HL-60 (cell line): ENCODE measurements at regions not wholly inside any gene's neighbourhood (a gene's known extent, or its start where the extent isn't known, plus 50 kb on each side); places are given as distances from the start of the nearest gene placed in this dataset.

Experiments
- DNase-seq, 2 experiments: peaks; one replicate each; pipeline ENCODE4 v3.0.0-alpha.2; 2010 to 2020; ENCODE audit warnings: low read depth in 1 of 2, low spot score in 1 of 2
- H3K27ac ChIP-seq: fragments of 250-450 bp; sonication (Bioruptor Pico); replicated peaks from 2 replicates; pipeline ENCODE4 v1.5.1; 2020; ENCODE audit warnings: mild to moderate bottlenecking, moderate library complexity
- H3K27me3 ChIP-seq: fragments of 250-450 bp; sonication (Bioruptor Pico); 2 replicates; pipeline ENCODE4 v1.5.1; 2021; ENCODE audit warnings: mild to moderate bottlenecking, moderate library complexity; ENCODE audit not compliant: insufficient read depth, poor library complexity, severe bottlenecking
- H3K4me3 ChIP-seq: replicated peaks from 2 replicates; pipeline ENCODE4 v1.5.1; 2011; ENCODE audit warnings: mild to moderate bottlenecking, control low read depth, low read length; ENCODE audit not compliant: insufficient read depth
- CTCF ChIP-seq: IDR thresholded peaks from one replicate; pipeline ENCODE4 v1.5.1; 2011; ENCODE audit warnings: low read length, control low read depth, inconsistent platforms; ENCODE audit not compliant: insufficient read depth
- GABPA ChIP-seq: IDR thresholded peaks from 2 replicates; pipeline ENCODE4 v1.6.1; 2012; ENCODE audit warnings: low read depth
- POLR2AphosphoS5 ChIP-seq: IDR thresholded peaks from 2 replicates; pipeline ENCODE4 v1.6.1; 2012; ENCODE audit warnings: low read depth
- REST ChIP-seq: IDR thresholded peaks from 2 replicates; pipeline ENCODE4 v1.6.1; 2012; ENCODE audit warnings: low read depth; ENCODE audit not compliant: insufficient replicate concordance
- SPI1 ChIP-seq: IDR thresholded peaks from 2 replicates; pipeline ENCODE4 v1.6.1; 2012; ENCODE audit warnings: low read depth, mild to moderate bottlenecking, borderline replicate concordance

- no peak for DNase-seq
- Histone ChIP-seq H3K27me3 (no peaks in the 10 kb centered on the region), H3K27ac (no peak overlapping the region), H3K4me3 (no peak overlapping the region)
- TF ChIP-seq POLR2AphosphoS5 = no peak
- TF ChIP-seq CTCF = no peak
Measured at GRCh38 chr4:30862196-30862595, 142.0 kb downstream of the PCDH7 start.

DNA sequence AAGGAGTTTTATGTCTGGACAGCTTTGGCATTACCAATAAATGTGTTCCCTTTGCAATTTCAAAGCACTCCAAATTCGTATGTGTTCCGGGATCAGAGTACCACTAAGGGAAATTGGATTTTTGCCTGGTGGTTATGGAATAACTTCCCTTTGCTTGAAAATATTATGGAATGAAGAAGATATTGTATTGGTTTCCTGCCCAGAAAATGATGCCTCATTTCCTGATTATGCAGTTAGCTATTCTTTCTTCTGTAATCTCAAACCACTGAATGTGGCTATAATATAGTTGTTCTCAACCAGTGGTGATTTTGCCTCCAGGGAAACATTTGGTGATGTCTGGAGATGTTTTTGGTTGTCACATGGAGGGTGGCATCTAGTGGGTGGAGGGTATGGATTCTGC is 142.9 kb downstream of the PCDH7 start:
- Histone ChIP-seq H3K27me3 (no peaks in the 10 kb centered on the region), H3K27ac (no peak overlapping the region), H3K4me3 (no peak overlapping the region)
- DNase-seq = no peak
- TF ChIP-seq POLR2AphosphoS5 (no peak), CTCF (no peak), SPI1 (no peak), REST (no peak), GABPA (no peak)

GRCh38 chr4:30865691-30866090 is 145.5 kb downstream of the PCDH7 start:
- TF ChIP-seq SPI1 (no peak), POLR2AphosphoS5 (no peak), REST (no peak), GABPA (no peak), CTCF (no peak)
- Histone ChIP-seq H3K27me3 (no peaks in the 10 kb centered on the region), H3K27ac (no peak overlapping the region), H3K4me3 (no peak overlapping the region)
- DNase-seq = no peak

GRCh38 chr4:30866346-30866745 is 146.2 kb downstream of the PCDH7 start:
- Histone ChIP-seq H3K27me3 (no peaks in the 10 kb centered on the region), H3K4me3 (no peak overlapping the region), H3K27ac (no peak overlapping the region)
- no peak for DNase-seq
- TF ChIP-seq POLR2AphosphoS5 (no peak), CTCF (no peak), SPI1 (no peak), REST (no peak), GABPA (no peak)
